Naive thymus-derived CD4-positive, alpha-beta T cell (primary cell): ENCODE measurements at regions not wholly inside any gene's neighbourhood (a gene's known extent, or its start where the extent isn't known, plus 50 kb on each side); places are given as distances from the start of the nearest gene placed in this dataset.

Experiments
- ATAC-seq: fragments of 150-1000 bp; cut with Tn5 transposase; 2 replicates; pipeline ENCODE4 v1.10.0; 2021; ENCODE audit warnings: mild to moderate bottlenecking, moderate library complexity
- CTCF ChIA-PET: fragments of 350-600 bp; sonication (Branson Sonifier 250); formaldehyde crosslinking; loops from one replicate; lab custom pipeline; 2021; ENCODE audit warnings: antibody characterized with exemption; lab: Charles Lee
- POLR2A ChIA-PET: fragments of 350-600 bp; sonication (Branson Sonifier 250); formaldehyde crosslinking; loops from one replicate; lab custom pipeline; 2021; ENCODE audit warnings: antibody characterized with exemption, inconsistent platforms; lab: Charles Lee
- DNase-seq, 9 donors: peaks; one replicate each; pipeline versions ENCODE4 v3.0.0 to v3.0.0-alpha.2; 2020 to 2022; ENCODE audit warnings: mixed read lengths in 1 of 9
- H3K27ac ChIP-seq: one replicate; pipeline ENCODE4 v1.7.0; 2013; ENCODE audit warnings: mild to moderate bottlenecking, low read depth, low read length, moderate library complexity
- H3K27me3 ChIP-seq, 2 donors: one replicate each; pipeline ENCODE4 v1.7.0; 2013; ENCODE audit warnings: low read length in 2 of 2, mild to moderate bottlenecking in 2 of 2, moderate library complexity in 2 of 2; ENCODE audit not compliant: control insufficient read depth in 2 of 2, insufficient read depth in 2 of 2
- H3K36me3 ChIP-seq, 3 experiments: 1 replicate in 2 of 3; 2 replicates in 1 of 3; pipeline ENCODE4 v1.7.0; 2013; ENCODE audit warnings: low read length in 3 of 3, mild to moderate bottlenecking in 3 of 3, moderate library complexity in 1 of 3; ENCODE audit not compliant: insufficient read depth in 3 of 3, control insufficient read depth in 2 of 3
- H3K4me1 ChIP-seq, 2 donors: one replicate each; pipeline ENCODE4 v1.7.0; 2013; ENCODE audit warnings: low read length in 2 of 2, mild to moderate bottlenecking in 2 of 2, moderate library complexity in 1 of 2; ENCODE audit not compliant: control insufficient read depth in 2 of 2, insufficient read depth in 2 of 2
- H3K4me3 ChIP-seq: 2 replicates; pipeline ENCODE4 v1.7.0; 2013; ENCODE audit warnings: mild to moderate bottlenecking, low read length
- H3K9me3 ChIP-seq, 3 experiments: 1 replicate in 2 of 3; 2 replicates in 1 of 3; pipeline ENCODE4 v1.7.0; 2013; ENCODE audit warnings: low read length in 3 of 3; ENCODE audit not compliant: control insufficient read depth in 2 of 3
- H3K27ac Mint-ChIP-seq, 9 donors: one replicate each; pipeline ENCODE4 v1.8.0; 2020 to 2022; ENCODE audit warnings: mixed read lengths in 9 of 9, mild to moderate bottlenecking in 8 of 9, moderate library complexity in 5 of 9, inconsistent platforms in 2 of 9
- H3K27me3 Mint-ChIP-seq, 5 donors: one replicate each; pipeline ENCODE4 v1.8.0; 2021 to 2022; ENCODE audit warnings: mixed read lengths in 5 of 5, mild to moderate bottlenecking in 1 of 5
- H3K36me3 Mint-ChIP-seq, 5 donors: one replicate each; pipeline ENCODE4 v1.8.0; 2020 to 2022; ENCODE audit warnings: mixed read lengths in 5 of 5, mild to moderate bottlenecking in 3 of 5, inconsistent platforms in 1 of 5
- H3K4me1 Mint-ChIP-seq, 7 donors: one replicate each; pipeline ENCODE4 v1.8.0; 2020 to 2022; ENCODE audit warnings: mixed read lengths in 7 of 7, mild to moderate bottlenecking in 3 of 7, inconsistent platforms in 1 of 7
- H3K4me3 Mint-ChIP-seq, 10 donors: one replicate each; pipeline ENCODE4 v1.8.0; 2020 to 2022; ENCODE audit warnings: mild to moderate bottlenecking in 10 of 10, mixed read lengths in 10 of 10, moderate library complexity in 6 of 10, inconsistent platforms in 2 of 10
- H3K9me3 Mint-ChIP-seq, 11 donors: one replicate each; pipeline ENCODE4 v1.8.0; 2020 to 2022; ENCODE audit warnings: mixed read lengths in 11 of 11, mild to moderate bottlenecking in 4 of 11, inconsistent platforms in 1 of 11, moderate library complexity in 1 of 11
- intact Hi-C, 2 donors: fragments of 100-400 bp; cut with micrococcal nuclease; formaldehyde crosslinking; loops; one replicate each; pipeline ENCODE4 v1.15.1; 2023

DNA sequence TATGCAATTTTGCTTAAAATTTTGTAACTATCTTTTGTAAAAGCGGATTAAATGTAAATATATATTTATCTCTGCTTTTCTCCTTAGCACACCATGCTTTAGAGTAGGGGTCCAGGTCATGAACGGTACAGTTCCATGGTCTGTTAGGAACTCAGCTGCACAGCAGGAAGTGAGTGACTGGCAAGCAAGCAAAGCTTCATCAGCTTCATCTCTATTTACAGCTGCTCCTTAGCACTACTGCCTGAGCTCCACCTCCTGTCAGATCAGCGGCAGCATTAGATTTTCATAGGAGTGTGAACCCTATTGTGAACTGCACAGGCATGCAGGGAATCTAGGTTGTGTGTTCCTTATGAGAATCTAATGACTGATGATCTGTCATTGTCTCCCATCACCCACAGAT, 959.0 kb upstream of the SLC39A10 start:
- DNase-seq = no peak
- no peak for ATAC-seq
- Histone ChIP-seq H3K4me1 (no peaks in the 10 kb centered on the region), H3K36me3 (no peaks in the 10 kb centered on the region), H3K4me3 (no peak overlapping the region), H3K9me3 (no peaks in the 10 kb centered on the region), H3K27ac (no peak overlapping the region), H3K27me3 (no peaks in the 10 kb centered on the region)
- Mint-ChIP-seq H3K27me3 (peaks cover 0 to 3% (median 0%) of the 10 kb centered on the region in 5 donors), H3K4me1 (no peaks in the 10 kb centered on the region), H3K36me3 (no peaks in the 10 kb centered on the region), H3K4me3 (no peak overlapping the region), H3K27ac (no peak overlapping the region), H3K9me3 (peaks cover 0 to 12% (median 0%) of the 10 kb centered on the region in 11 donors)
- POLR2A ChIA-PET = no interaction called here
- intact Hi-C loops = no loop called here
- CTCF ChIA-PET = no interaction called here

DNA sequence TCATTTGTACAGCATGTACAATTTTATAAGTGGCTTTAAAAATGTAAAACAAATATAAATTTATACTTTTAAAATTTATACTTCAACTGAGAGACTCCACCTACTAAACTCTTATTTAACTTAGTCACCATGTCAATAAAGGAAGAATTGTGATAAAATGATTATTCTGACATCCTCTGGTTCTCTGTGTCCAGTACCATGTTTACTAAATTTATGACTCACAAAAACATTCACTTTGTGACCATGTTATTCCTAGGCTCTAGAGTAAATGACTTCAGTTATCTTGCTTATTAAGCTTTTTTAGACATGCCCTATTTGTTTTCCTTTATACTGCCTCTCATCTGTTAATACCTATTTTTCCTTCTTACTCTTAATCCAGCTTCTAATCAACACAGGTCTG, 959.6 kb upstream of the SLC39A10 start:
- Histone ChIP-seq H3K4me1 (no peaks in the 10 kb centered on the region), H3K27ac (no peak overlapping the region), H3K27me3 (no peaks in the 10 kb centered on the region), H3K36me3 (no peaks in the 10 kb centered on the region), H3K4me3 (no peak overlapping the region), H3K9me3 (no peaks in the 10 kb centered on the region)
- Mint-ChIP-seq H3K9me3 (peaks cover 0 to 14% (median 0%) of the 10 kb centered on the region in 11 donors), H3K27ac (no peak overlapping the region), H3K36me3 (no peaks in the 10 kb centered on the region), H3K27me3 (peaks cover 0 to 3% (median 0%) of the 10 kb centered on the region in 5 donors), H3K4me1 (no peaks in the 10 kb centered on the region), H3K4me3 (no peak overlapping the region)
- CTCF ChIA-PET = no interaction called here
- ATAC-seq (no peak), DNase-seq (no peak)
- intact Hi-C loops = no loop called here
- POLR2A ChIA-PET = no interaction called here

DNA sequence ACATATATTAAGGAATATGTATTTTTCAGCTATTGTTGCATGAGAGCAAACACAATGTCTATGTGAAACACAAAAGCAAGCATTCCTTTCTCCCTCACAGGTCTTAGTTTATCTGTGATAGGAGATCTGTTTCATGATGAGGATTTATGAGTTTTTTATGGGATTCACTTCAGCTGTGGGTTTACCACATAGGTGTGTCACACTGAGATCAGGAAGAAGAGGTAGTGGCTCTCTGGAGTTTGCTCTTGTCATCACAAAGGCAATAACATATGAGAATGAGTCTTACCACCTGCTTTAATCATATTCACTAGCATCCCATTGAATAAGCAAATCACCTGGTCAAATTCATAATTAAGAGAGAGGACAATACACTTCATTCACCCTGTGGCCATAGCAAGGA, 960.3 kb upstream of the SLC39A10 start:
- Histone ChIP-seq H3K36me3 (no peaks in the 10 kb centered on the region), H3K27ac (no peak overlapping the region), H3K4me3 (no peak overlapping the region), H3K9me3 (no peaks in the 10 kb centered on the region), H3K4me1 (no peaks in the 10 kb centered on the region), H3K27me3 (no peaks in the 10 kb centered on the region)
- no peaks in the 10 kb centered on the region for H3K4me1 Mint-ChIP-seq
- H3K36me3 Mint-ChIP-seq = no peaks in the 10 kb centered on the region
- DNase-seq = no peak
- H3K27me3 Mint-ChIP-seq = peaks cover 0 to 3% (median 0%) of the 10 kb centered on the region in 5 donors
- intact Hi-C loops = no loop called here
- no peak for ATAC-seq
- no peak overlapping the region for H3K4me3 Mint-ChIP-seq
- ChIA-PET CTCF (no interaction called here), POLR2A (no interaction called here)
- no peak overlapping the region for H3K27ac Mint-ChIP-seq
- H3K9me3 Mint-ChIP-seq = peaks cover 0 to 14% (median 3%) of the 10 kb centered on the region in 11 donors

DNA sequence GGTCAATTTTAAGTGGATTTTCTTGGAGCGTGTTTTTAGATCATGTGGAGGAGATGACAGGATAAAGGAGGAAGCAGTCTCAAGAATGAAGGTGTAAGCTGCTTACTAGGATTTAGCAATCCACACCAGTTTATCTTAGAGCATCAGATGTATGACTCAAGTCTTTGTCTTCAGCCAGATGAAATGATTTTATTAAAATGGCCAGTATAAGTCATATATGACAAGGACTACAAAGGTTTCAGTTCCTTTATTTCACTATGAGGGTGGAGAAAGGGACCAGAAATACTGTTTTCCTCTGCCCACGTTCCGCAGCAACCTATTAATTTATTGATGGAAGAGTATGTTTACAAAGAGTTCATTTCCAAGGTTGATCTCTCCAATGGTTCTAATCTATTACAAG, 970.5 kb upstream of the SLC39A10 start:
- no peak overlapping the region for H3K27ac Mint-ChIP-seq
- H3K4me3 ChIP-seq = no peak overlapping the region
- H3K9me3 Mint-ChIP-seq = peaks cover 0 to 2% (median 0%) of the 10 kb centered on the region in 11 donors
- POLR2A ChIA-PET = no interaction called here
- H3K4me1 ChIP-seq = no peaks in the 10 kb centered on the region
- H3K9me3 ChIP-seq = no peaks in the 10 kb centered on the region
- H3K4me3 Mint-ChIP-seq = no peak overlapping the region
- DNase-seq (no peak), ATAC-seq (no peak)
- intact Hi-C loops = no loop called here
- no peaks in the 10 kb centered on the region for H3K36me3 ChIP-seq
- no peaks in the 10 kb centered on the region for H3K36me3 Mint-ChIP-seq
- H3K27ac ChIP-seq = no peak overlapping the region
- CTCF ChIA-PET = no interaction called here
- no peaks in the 10 kb centered on the region for H3K27me3 Mint-ChIP-seq
- peaks cover 0 to 2% (median 0%) of the 10 kb centered on the region in 7 donors for H3K4me1 Mint-ChIP-seq
- H3K27me3 ChIP-seq = no peaks in the 10 kb centered on the region

DNA sequence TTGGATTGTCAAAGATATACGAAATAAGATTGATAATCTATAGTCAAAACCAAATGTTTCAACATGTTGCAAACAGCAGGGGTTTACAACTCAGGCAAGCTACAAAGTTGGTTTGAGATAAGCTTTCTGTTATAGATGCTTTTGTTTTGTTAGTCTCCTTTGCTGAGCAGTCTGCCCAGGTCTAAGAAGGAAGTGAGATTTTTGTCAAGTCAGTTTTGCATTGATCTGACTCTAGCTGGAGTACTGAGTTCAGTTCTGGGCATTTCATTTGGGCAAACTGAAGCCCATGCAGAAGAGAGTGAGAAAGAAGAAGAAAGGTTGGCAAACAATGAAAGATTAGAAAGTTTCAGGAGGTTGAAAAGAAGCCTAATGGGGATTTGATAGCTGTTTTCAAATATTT, 983.0 kb upstream of the SLC39A10 start:
- intact Hi-C loops = no loop called here
- no peaks in the 10 kb centered on the region for H3K9me3 ChIP-seq
- Mint-ChIP-seq H3K27me3 (peaks cover 0 to 5% (median 0%) of the 10 kb centered on the region in 5 donors), H3K9me3 (no peaks in the 10 kb centered on the region), H3K27ac (no peak overlapping the region), H3K4me1 (no peaks in the 10 kb centered on the region), H3K4me3 (no peak overlapping the region), H3K36me3 (no peaks in the 10 kb centered on the region)
- no peak for ATAC-seq
- no peak overlapping the region for H3K27ac ChIP-seq
- H3K36me3 ChIP-seq = no peaks in the 10 kb centered on the region
- H3K4me3 ChIP-seq = no peak overlapping the region
- POLR2A ChIA-PET = no interaction called here
- no peaks in the 10 kb centered on the region for H3K27me3 ChIP-seq
- no peak for DNase-seq
- no peaks in the 10 kb centered on the region for H3K4me1 ChIP-seq
- CTCF ChIA-PET = no interaction called here

DNA sequence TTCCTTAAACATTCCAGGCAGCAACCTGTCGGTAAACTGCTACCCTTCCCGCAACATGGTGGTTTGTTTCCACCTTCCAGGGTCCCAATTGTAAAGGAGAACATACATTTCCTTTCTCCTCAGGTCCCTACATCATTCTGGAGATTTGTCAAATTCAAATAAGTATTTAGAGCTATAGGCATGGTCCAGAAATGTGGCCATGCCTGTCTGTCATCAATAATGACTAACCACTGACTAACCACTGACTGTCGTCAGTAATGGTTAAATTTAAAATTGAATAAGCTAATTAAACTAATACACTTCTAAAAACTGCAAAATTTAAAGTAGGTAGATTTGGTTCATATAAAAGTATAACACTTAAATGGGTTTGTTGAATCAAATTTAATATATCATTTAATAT, 984.0 kb upstream of the SLC39A10 start:
- H3K27me3 ChIP-seq = no peaks in the 10 kb centered on the region
- ATAC-seq (no peak), DNase-seq (no peak)
- ChIA-PET CTCF (no interaction called here), POLR2A (no interaction called here)
- H3K9me3 ChIP-seq = no peaks in the 10 kb centered on the region
- H3K27me3 Mint-ChIP-seq = peaks cover 0 to 5% (median 0%) of the 10 kb centered on the region in 5 donors
- H3K36me3 ChIP-seq = no peaks in the 10 kb centered on the region
- no peak overlapping the region for H3K4me3 Mint-ChIP-seq
- intact Hi-C loops = no loop called here
- no peak overlapping the region for H3K27ac Mint-ChIP-seq
- H3K27ac ChIP-seq = no peak overlapping the region
- no peaks in the 10 kb centered on the region for H3K36me3 Mint-ChIP-seq
- H3K4me3 ChIP-seq = no peak overlapping the region
- no peaks in the 10 kb centered on the region for H3K9me3 Mint-ChIP-seq
- no peaks in the 10 kb centered on the region for H3K4me1 Mint-ChIP-seq
- no peaks in the 10 kb centered on the region for H3K4me1 ChIP-seq

DNA sequence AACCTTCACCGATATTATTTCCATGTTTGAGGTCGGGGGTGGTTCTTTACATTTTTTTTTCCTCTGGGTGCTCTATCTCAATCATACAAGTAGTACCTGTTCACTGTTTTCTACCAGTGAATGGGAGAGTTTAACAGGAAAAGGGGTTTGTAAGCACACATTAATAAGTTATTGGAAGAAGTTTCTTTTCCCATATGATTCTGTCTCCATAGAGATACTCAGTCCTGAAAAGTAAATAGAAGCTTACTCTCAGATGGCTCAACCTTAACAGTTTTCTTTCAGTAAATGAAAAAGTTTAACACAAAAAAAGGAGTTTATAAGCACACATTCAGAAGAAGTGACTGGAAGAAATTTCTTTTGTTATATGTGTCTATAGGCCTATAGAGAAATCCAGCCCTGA, 995.6 kb upstream of the SLC39A10 start:
- ChIA-PET POLR2A (no interaction called here), CTCF (no interaction called here)
- H3K36me3 Mint-ChIP-seq = no peaks in the 10 kb centered on the region
- Histone ChIP-seq H3K36me3 (no peaks in the 10 kb centered on the region), H3K27ac (no peak overlapping the region), H3K4me3 (no peak overlapping the region), H3K4me1 (no peaks in the 10 kb centered on the region), H3K27me3 (no peaks in the 10 kb centered on the region), H3K9me3 (no peaks in the 10 kb centered on the region)
- H3K4me1 Mint-ChIP-seq = no peaks in the 10 kb centered on the region
- H3K27ac Mint-ChIP-seq = no peak overlapping the region
- intact Hi-C loops = no loop called here
- H3K27me3 Mint-ChIP-seq = no peaks in the 10 kb centered on the region
- DNase-seq (no peak), ATAC-seq (no peak)
- H3K9me3 Mint-ChIP-seq = peaks cover 0 to 3% (median 0%) of the 10 kb centered on the region in 11 donors
- H3K4me3 Mint-ChIP-seq = no peak overlapping the region
